HFF-Myc (cell line): ENCODE measurements at regions not wholly inside any gene's neighbourhood (a gene's known extent, or its start where the extent isn't known, plus 50 kb on each side); places are given as distances from the start of the nearest gene placed in this dataset.

ENCODE experiments used
- DNase-seq: peaks from one replicate; pipeline ENCODE4 v3.0.0-alpha.2; 2011; ENCODE audit warnings: low read depth; ENCODE audit errors: extremely low read depth
- H3K4me3 ChIP-seq: replicated peaks from 2 replicates; pipeline ENCODE4 v1.5.1; 2011; ENCODE audit warnings: low read depth, mild to moderate bottlenecking, control low read depth, low read length
- TF ChIP-seq, protein P1 (sequence below): IDR thresholded peaks from 2 replicates; pipeline ENCODE4 v1.5.1; 2012; ENCODE audit warnings: mild to moderate bottlenecking, low read depth, low read length, control low read depth; ENCODE audit errors: missing control alignments

DNA sequence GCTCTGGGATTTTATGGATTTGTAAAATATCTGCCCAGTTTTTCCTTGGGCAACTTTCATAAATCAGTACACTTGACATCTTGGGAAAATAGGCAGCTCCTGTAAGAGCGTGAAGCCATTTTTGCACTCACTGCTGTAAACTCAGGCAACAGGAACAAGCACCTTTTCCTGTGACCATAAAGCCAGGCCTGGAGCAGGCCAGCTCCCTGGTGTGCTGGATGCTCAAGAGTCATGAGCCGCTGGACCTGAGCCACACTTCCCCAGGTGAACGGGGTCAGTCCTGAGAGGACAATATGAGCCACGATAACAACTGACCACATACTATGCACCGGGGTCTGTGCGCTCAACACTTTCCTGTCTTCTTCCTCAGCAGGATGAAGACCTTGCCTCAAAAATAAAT is 158.2 kb downstream of the NUP210 start:
- DNase-seq, result no peak
- no peak overlapping the region for H3K4me3 ChIP-seq
- TF ChIP-seq, protein P1, sequence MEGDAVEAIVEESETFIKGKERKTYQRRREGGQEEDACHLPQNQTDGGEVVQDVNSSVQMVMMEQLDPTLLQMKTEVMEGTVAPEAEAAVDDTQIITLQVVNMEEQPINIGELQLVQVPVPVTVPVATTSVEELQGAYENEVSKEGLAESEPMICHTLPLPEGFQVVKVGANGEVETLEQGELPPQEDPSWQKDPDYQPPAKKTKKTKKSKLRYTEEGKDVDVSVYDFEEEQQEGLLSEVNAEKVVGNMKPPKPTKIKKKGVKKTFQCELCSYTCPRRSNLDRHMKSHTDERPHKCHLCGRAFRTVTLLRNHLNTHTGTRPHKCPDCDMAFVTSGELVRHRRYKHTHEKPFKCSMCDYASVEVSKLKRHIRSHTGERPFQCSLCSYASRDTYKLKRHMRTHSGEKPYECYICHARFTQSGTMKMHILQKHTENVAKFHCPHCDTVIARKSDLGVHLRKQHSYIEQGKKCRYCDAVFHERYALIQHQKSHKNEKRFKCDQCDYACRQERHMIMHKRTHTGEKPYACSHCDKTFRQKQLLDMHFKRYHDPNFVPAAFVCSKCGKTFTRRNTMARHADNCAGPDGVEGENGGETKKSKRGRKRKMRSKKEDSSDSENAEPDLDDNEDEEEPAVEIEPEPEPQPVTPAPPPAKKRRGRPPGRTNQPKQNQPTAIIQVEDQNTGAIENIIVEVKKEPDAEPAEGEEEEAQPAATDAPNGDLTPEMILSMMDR, result no peak

DNA sequence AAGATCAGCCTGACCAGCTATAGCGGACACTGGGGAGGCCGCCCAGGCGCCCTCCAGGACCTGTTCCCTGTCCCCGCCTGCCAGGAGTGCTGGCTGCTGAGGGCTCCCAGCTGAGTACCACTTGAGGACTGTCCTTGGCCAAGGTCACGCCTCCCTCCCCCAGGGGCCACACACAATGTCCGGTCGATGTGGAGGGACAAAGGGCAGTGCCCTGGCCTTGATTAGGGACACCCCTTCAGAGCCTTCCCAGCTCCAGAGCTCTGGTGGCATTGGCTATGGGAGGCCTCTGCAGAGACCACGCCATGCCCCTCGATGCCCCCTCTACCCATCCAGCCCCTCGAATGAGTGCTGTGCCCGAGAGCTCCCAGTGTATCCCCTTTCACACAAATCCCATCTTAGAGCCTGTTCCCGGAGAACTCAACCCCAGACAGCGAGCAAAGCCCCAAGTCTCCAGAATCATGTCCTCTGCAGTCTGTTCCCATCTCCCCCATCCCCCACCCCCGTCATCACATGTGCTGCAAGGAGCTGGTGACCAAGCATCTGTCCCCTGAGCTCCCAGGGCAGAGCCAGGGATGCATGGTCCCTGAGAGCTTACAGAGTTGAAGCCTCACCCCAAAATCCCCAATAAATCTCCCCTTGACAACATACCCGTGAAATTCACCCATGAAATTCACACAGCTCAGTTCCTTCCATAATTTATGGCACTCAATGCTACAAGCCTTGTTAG is 158.9 kb downstream of the NUP210 start:
- H3K4me3 ChIP-seq, result no peak overlapping the region
- TF ChIP-seq, protein P1, result no peak
- no peak for DNase-seq

DNA sequence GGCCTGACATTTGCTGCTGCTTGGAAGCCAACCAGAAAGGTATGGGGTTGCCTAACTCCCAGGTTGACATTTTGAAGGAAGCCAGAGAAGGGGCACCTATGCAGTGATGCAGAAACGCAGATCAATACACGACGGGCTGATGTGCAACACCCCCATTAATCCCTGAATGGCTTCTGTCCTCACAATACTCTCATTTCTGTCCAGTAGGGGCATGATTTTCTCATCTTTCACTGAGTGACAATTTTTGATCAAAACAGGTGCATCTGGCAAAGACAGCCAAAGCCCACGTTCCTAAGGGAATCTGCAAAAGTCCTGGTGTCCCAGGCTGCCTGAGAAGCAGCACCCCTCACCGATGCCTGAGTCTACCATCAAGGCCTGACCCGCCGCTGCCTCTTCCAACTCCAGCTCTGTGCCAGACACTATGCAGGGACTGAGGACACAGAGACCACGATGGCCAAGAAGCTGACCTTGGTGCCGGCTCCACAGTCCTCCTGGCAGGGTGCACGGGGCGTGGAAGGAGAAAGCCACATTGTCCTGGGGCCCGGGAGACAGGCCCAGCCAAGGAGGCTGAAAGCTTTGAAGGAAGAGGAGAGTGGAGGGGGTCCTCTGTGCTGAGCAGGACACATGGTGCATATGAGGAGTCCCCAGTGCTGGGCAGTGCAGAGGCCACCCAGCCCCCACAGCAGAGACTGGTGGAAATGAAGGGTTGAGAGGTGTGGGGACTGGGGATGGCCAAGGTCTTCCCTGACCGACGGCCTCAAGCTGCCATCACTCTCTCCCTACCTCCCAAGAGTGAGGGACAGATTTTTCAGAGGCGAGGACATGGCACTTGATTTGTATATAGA is 159.6 kb downstream of the NUP210 start:
- no peak overlapping the region for H3K4me3 ChIP-seq
- TF ChIP-seq, protein P1, result no peak
- DNase-seq, result no peak

DNA sequence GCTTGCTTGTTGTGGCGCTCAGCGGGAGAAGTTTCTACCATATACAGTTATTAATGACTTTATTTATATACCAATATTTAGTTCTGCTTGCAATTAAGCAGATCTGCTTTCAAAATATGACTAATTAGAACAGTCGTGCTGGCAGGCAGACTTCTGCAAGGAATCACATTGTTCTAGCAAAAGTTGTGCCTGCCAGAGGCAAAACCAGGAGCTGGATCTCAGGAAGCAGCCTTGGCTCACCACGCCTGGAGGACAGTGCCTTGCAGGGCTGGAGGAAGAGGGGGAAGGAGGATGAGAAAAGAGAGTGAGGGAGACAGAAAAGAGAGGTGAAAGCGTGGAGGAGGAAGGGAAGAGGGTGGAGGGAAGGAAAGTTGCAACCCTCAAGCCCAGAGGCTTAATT is 160.3 kb downstream of the NUP210 start:
- no peak overlapping the region for H3K4me3 ChIP-seq
- DNase-seq, result no peak
- TF ChIP-seq, protein P1, result no peak

DNA sequence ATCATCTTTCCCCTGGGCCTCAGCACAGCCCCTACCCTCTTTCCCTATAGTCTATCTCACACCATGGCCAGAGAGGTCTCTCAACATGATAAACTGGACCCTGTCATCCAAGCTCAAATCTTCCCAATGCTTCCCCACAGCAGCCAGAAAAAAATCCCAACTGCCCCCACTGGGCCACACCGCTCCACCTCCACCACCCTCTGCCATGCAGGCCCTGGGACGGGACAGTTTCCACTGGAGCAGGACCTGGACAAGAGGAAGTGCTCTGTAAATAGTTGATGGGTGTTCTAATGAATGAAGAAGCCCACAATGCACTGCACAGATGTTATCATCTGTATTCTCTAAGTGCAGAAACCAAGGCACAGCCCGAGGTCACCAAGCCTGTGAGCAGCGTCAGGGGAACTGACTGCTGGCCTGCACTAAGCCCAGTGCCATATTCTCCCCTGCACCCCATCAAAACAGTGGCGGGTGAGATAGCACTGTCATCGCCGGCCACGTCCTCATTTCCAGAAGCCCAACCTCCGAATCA is 161.1 kb downstream of the NUP210 start:
- no peak for DNase-seq
- TF ChIP-seq, protein P1, result no peak
- H3K4me3 ChIP-seq, result no peak overlapping the region

DNA sequence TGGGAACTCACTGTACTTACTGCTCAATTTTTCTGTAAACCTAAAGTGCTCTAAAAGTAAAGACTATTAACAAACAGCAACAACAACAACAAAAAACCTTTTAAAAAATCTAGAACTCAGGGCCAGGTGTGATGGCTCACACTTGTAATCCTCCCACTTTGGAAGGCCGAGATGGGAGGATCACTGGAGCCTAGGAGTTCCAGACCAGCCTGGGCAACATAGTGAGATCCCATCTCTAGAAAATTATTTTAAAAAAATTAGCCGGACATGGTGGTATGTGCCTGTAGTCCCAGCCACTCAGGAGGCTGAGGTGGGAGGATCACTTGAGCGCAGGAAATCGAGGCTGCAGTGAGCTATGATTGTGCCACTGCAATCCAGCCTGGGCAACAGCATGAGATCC is 161.8 kb downstream of the NUP210 start:
- no peak for DNase-seq
- TF ChIP-seq, protein P1, result no peak
- H3K4me3 ChIP-seq, result no peak overlapping the region
